Activated CD4-positive, alpha-beta T cell treated with anti-CD3 and anti-CD28 coated beads, Interleukin-2, amount 10 ng/mL, durations not matched to agents 24 days and 14 days (primary cell): ENCODE measurements at regions not wholly inside any gene's neighbourhood (a gene's known extent, or its start where the extent isn't known, plus 50 kb on each side); places are given as distances from the start of the nearest gene placed in this dataset.
"Not testable (repeated sequence)": the region's sequence is repeated elsewhere in the genome, so short reads cannot be mapped to it uniquely, and the experiment has no call there.

Experiments used
- DNase-seq: peaks from one replicate; pipeline ENCODE4 v3.0.0; 2022
- H3K27ac Mint-ChIP-seq: one replicate; pipeline ENCODE4 v1.8.0; 2022; ENCODE audit warnings: mild to moderate bottlenecking, mixed read lengths
- H3K27me3 Mint-ChIP-seq: one replicate; pipeline ENCODE4 v1.8.0; 2022; ENCODE audit warnings: mixed read lengths
- H3K36me3 Mint-ChIP-seq: one replicate; pipeline ENCODE4 v1.8.0; 2022; ENCODE audit warnings: low read depth, mild to moderate bottlenecking, mixed read lengths
- H3K4me1 Mint-ChIP-seq: one replicate; pipeline ENCODE4 v1.8.0; 2021; ENCODE audit warnings: mixed read lengths
- H3K4me3 Mint-ChIP-seq: one replicate; pipeline ENCODE4 v1.8.0; 2022; ENCODE audit warnings: mild to moderate bottlenecking, moderate library complexity, mixed read lengths
- H3K9me3 Mint-ChIP-seq: one replicate; pipeline ENCODE4 v1.8.0; 2021; ENCODE audit warnings: mixed read lengths
- intact Hi-C: fragments of 100-400 bp; cut with micrococcal nuclease; formaldehyde crosslinking; loops from one replicate; pipeline ENCODE4 v1.15.1; 2023

DNA sequence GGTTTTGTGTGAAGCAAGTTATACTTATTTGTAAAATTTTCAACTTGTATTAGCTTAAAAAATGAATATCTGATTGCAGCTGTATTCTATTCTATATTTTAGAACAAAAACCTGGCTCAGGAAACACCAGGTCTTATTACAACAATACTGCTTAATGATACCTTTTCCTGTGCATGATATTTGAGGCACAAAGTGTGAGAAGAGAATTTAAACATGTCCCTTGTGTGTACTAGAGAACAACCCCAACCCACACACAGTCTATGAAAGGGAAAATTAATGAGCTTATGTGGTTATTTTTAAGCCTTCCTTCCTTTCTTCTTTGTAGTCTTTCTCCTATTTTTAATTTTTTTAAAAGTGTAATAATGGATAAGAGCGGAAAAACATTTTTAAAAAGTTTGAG is 122.6 kb upstream of the MON1B start:
- Mint-ChIP-seq H3K4me3 (no peak overlapping the region), H3K4me1 (no peaks in the 10 kb centered on the region), H3K36me3 (no peaks in the 10 kb centered on the region), H3K27me3 (no peaks in the 10 kb centered on the region), H3K27ac (no peak overlapping the region), H3K9me3 (no peaks in the 10 kb centered on the region)
- no peak for DNase-seq
- intact Hi-C loops, result no loop called here

GRCh38 chr16:77069929-77070328 is 121.1 kb upstream of the MON1B start:
- H3K27me3 Mint-ChIP-seq, result no peaks in the 10 kb centered on the region
- H3K36me3 Mint-ChIP-seq, result no peaks in the 10 kb centered on the region
- no peak for DNase-seq
- no peaks in the 10 kb centered on the region for H3K4me1 Mint-ChIP-seq
- intact Hi-C loops, result no loop called here
- no peak overlapping the region for H3K4me3 Mint-ChIP-seq
- H3K9me3 Mint-ChIP-seq, result no peaks in the 10 kb centered on the region
- no peak overlapping the region for H3K27ac Mint-ChIP-seq

DNA sequence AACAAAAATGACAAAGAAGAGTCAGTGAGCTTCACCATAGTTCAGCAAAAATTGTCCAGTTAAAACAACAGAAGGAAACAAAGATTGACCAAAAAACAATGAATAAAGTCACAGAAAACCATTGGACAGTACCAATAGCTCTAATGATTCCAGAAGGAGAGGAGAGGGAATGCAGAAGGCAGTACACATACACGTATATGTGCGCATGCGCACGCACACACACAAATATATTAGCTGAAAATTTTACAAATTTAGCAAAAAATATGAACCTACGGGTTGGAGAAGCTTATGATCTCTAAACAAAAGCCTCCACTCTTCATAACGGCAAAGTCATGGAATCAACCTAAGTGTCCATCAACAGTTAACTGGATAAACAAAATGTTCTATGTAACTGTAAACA is 120.3 kb upstream of the MON1B start:
- H3K9me3 Mint-ChIP-seq, result no peaks in the 10 kb centered on the region
- no peak for DNase-seq
- intact Hi-C loops, result no loop called here
- H3K4me1 Mint-ChIP-seq, result no peaks in the 10 kb centered on the region
- H3K4me3 Mint-ChIP-seq, result no peak overlapping the region
- no peaks in the 10 kb centered on the region for H3K36me3 Mint-ChIP-seq
- no peak overlapping the region for H3K27ac Mint-ChIP-seq
- no peaks in the 10 kb centered on the region for H3K27me3 Mint-ChIP-seq

DNA sequence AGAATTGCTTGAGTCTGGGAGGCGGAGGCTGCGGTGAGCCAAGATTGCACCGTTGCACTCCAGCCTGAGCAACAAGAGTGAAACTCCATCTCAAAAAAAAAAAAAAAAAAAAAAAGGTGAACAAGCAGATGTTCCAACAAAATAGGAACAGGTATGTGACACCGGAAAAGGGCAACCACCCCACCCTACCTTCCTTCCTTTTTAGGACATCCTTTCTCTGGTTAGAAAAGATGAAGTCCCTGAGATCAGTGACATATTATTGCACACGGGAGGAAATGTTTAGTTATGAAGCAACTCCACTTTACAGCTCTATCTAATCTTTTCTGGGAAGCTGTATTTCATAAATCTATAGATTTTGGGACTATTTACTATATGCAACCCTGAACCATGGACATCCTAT is 114.2 kb upstream of the MON1B start:
- Mint-ChIP-seq H3K4me3 (no peak overlapping the region), H3K27me3 (no peaks in the 10 kb centered on the region), H3K36me3 (no peaks in the 10 kb centered on the region), H3K27ac (no peak overlapping the region), H3K4me1 (no peaks in the 10 kb centered on the region), H3K9me3 (no peaks in the 10 kb centered on the region)
- DNase-seq, result no peak
- intact Hi-C loops, result no loop called here

DNA sequence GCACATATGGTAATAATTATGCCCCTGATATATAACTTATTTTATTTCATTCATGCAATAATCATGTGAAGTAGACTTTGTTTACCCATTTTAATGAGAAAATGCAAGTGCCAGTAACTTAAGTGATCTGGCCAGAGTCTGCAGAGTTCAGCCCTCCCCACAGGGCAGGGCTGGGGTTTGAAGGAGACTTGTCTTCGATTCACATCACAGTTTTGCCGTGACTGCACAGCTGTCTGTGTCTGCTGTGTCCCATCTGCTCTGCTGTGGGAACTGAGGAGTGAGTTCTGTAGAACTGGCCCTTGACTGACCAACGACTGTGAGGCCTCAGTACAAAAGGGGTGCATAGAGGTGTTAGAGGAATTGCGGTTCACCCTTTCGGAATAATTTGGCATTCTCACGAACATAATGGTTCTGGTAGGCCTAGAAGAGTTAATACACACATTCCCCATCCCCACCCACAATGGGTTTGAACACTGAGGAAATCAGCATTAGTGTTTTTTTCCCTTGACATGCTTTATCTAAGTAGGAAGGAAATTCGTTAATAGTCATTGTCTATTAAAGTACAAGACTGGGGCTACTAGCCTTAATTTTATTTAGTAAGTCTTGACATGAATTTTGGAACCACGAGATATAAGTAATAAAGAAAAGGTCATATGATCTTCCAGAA is 113.6 kb upstream of the MON1B start:
- no peaks in the 10 kb centered on the region for H3K36me3 Mint-ChIP-seq
- no peaks in the 10 kb centered on the region for H3K9me3 Mint-ChIP-seq
- H3K4me1 Mint-ChIP-seq, result no peaks in the 10 kb centered on the region
- DNase-seq, result no peak
- no peak overlapping the region for H3K27ac Mint-ChIP-seq
- no peak overlapping the region for H3K4me3 Mint-ChIP-seq
- intact Hi-C loops, result no loop called here
- no peaks in the 10 kb centered on the region for H3K27me3 Mint-ChIP-seq

- intact Hi-C loops, result no loop called here
- no peaks in the 10 kb centered on the region for H3K4me1 Mint-ChIP-seq
- H3K27me3 Mint-ChIP-seq, result no peaks in the 10 kb centered on the region
- H3K4me3 Mint-ChIP-seq, result no peak overlapping the region
- H3K9me3 Mint-ChIP-seq, result no peaks in the 10 kb centered on the region
- no peak overlapping the region for H3K27ac Mint-ChIP-seq
- no peak for DNase-seq
- H3K36me3 Mint-ChIP-seq, result no peaks in the 10 kb centered on the region
Observed at GRCh38 chr16:77085981-77086380, 105.0 kb upstream of the MON1B start.

DNA sequence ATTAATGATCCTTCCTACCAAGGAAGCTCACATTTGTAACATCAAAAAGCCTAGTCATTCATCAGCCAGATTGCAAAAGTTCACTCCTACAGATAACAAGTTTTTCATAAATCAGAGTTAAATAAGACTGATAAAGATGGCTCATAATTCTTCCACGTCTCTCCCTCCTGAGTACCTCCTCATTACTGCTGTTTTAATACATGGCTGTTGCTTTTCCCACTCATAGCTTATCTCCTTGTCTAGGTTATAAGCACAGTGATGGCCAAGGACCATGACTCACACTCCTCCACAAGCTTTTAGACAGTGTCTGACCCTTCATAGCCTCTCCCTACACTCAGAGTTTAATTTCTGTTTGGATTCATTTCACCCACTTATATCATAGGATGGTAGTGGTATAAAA is 100.9 kb upstream of the MON1B start:
- H3K36me3 Mint-ChIP-seq, result no peaks in the 10 kb centered on the region

GRCh38 chr16:77093309-77093708 is 97.7 kb upstream of the MON1B start:
- H3K36me3 Mint-ChIP-seq, result no peaks in the 10 kb centered on the region
- no peaks in the 10 kb centered on the region for H3K4me1 Mint-ChIP-seq
- intact Hi-C loops, result no loop called here
- DNase-seq, result no peak
- no peak overlapping the region for H3K27ac Mint-ChIP-seq
- no peaks in the 10 kb centered on the region for H3K27me3 Mint-ChIP-seq
- H3K4me3 Mint-ChIP-seq, result no peak overlapping the region
- H3K9me3 Mint-ChIP-seq, result no peaks in the 10 kb centered on the region

More for the DNA sequence above, 100.9 kb upstream of the MON1B start:
- no peak overlapping the region for H3K4me3 Mint-ChIP-seq
- intact Hi-C loops, result no loop called here
- DNase-seq, result no peak
- no peaks in the 10 kb centered on the region for H3K27me3 Mint-ChIP-seq
- H3K4me1 Mint-ChIP-seq, result no peaks in the 10 kb centered on the region
- H3K27ac Mint-ChIP-seq, result no peak overlapping the region
- no peaks in the 10 kb centered on the region for H3K9me3 Mint-ChIP-seq

GRCh38 chr16:77093999-77094398 is 97.0 kb upstream of the MON1B start:
- no peaks in the 10 kb centered on the region for H3K9me3 Mint-ChIP-seq
- H3K27me3 Mint-ChIP-seq, result no peaks in the 10 kb centered on the region
- intact Hi-C loops, result no loop called here
- no peaks in the 10 kb centered on the region for H3K36me3 Mint-ChIP-seq
- H3K27ac Mint-ChIP-seq, result no peak overlapping the region
- DNase-seq, result no peak
- no peak overlapping the region for H3K4me3 Mint-ChIP-seq
- H3K4me1 Mint-ChIP-seq, result no peaks in the 10 kb centered on the region

- H3K4me3 Mint-ChIP-seq, result no peak overlapping the region
- intact Hi-C loops, result no loop called here
Observed at GRCh38 chr16:77111056-77111565, 79.9 kb upstream of the MON1B start.

GRCh38 chr16:77112746-77113145 is 78.2 kb upstream of the MON1B start:
- Mint-ChIP-seq H3K27me3 (no peaks in the 10 kb centered on the region), H3K36me3 (no peaks in the 10 kb centered on the region), H3K4me3 (no peak overlapping the region), H3K4me1 (no peaks in the 10 kb centered on the region), H3K9me3 (no peaks in the 10 kb centered on the region), H3K27ac (no peak overlapping the region)
- DNase-seq, result no peak
- intact Hi-C loops, result no loop called here

More at GRCh38 chr16:77111056-77111565, 79.9 kb upstream of the MON1B start:
- Mint-ChIP-seq H3K9me3 (no peaks in the 10 kb centered on the region), H3K27me3 (no peaks in the 10 kb centered on the region), H3K36me3 (no peaks in the 10 kb centered on the region), H3K4me1 (no peaks in the 10 kb centered on the region), H3K27ac (no peak overlapping the region)
- DNase-seq, result no peak

GRCh38 chr16:77113835-77114234 is 77.2 kb upstream of the MON1B start:
- Mint-ChIP-seq H3K27ac (no peak overlapping the region), H3K4me3 (no peak overlapping the region), H3K27me3 (no peaks in the 10 kb centered on the region), H3K4me1 (no peaks in the 10 kb centered on the region), H3K9me3 (no peaks in the 10 kb centered on the region), H3K36me3 (no peaks in the 10 kb centered on the region)
- intact Hi-C loops, result no loop called here
- DNase-seq, result no peak

DNA sequence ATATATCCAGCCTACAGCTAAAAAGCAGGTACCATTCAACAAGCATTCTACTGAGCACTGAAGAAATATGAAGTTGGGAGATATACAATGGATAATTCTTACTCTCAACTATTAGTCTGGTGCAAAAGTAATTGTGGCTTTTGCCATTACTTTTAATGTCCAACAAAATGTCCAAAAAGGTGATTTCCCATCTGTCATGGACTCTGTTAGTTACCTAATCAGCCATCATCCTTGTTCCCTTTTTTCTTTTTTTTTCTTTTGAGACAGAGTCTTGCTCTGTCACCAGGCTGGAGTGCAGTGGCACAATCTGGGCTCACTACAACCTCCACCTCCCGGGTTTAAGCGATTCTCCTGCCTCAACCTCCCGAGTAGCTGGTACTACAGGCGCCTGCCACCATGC is 76.6 kb upstream of the MON1B start:
- H3K27me3 Mint-ChIP-seq, DNase-seq, intact Hi-C loops, H3K4me1 Mint-ChIP-seq, H3K27ac Mint-ChIP-seq, H3K9me3 Mint-ChIP-seq, H3K36me3 Mint-ChIP-seq, H3K4me3 Mint-ChIP-seq: not testable (repeated sequence)

GRCh38 chr16:77116856-77117255 is 74.1 kb upstream of the MON1B start:
- intact Hi-C loops, result no loop called here
- Mint-ChIP-seq H3K4me1 (no peaks in the 10 kb centered on the region), H3K9me3 (no peaks in the 10 kb centered on the region), H3K4me3 (no peak overlapping the region), H3K36me3 (no peaks in the 10 kb centered on the region), H3K27ac (no peak overlapping the region), H3K27me3 (no peaks in the 10 kb centered on the region)
- DNase-seq, result no peak

DNA sequence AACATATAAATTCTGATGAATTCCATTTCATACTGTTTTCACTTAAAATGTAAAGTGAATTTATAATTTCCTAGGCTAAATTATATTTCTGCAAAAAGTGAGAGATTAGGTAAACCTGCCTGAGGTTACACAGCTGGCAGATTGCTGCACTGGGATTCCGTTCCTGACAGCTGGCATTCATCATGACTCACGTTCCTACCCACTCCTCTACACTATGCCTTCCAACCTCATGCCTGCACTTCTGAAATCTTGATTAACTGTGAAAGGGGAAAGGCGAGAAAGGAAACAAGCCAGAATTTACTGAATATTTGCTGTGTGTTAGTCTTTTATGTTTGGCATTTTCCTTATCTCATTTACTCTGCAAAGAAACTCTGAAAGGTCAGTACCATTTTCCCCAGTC is 73.3 kb upstream of the MON1B start:
- Mint-ChIP-seq H3K4me3 (no peak overlapping the region), H3K9me3 (no peaks in the 10 kb centered on the region), H3K4me1 (no peaks in the 10 kb centered on the region), H3K36me3 (no peaks in the 10 kb centered on the region), H3K27me3 (no peaks in the 10 kb centered on the region), H3K27ac (no peak overlapping the region)
- intact Hi-C loops, result no loop called here
- DNase-seq, result no peak
